GM19452 (cell line): ENCODE measurements at regions not wholly inside any gene's neighbourhood (a gene's known extent, or its start where the extent isn't known, plus 50 kb on each side); places are given as distances from the start of the nearest gene placed in this dataset.

Source experiments
- ATAC-seq: cut with Tn5 transposase; IDR thresholded peaks from one replicate; pipeline ENCODE4 v1.9.1; 2021; ENCODE audit not compliant: unreplicated experiment

GRCh38 chr4:79034544-79034943 is 95.3 kb upstream of the PAQR3 start:
- no peak for ATAC-seq

- ATAC-seq = no peak
Observed at GRCh38 chr4:79030973-79031372, 91.7 kb upstream of the PAQR3 start.

DNA sequence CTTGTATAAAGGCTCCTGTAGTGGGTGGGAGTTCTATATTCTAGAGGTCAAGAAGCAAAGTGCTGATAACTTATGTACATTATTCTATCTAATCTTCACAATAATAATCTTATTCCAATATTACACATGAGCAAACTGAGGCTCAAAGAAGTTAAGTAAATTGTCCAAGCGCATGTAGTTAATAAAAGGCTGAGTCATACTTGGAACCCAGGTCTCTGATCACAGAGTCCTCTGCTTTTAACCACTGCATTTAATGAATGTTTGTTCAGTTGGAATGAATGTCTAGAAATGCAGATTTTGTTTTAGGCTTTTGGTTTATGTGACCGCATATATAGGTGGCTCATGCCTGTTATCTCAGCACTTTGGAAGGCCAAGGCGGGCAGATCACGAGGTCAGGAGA is 88.4 kb upstream of the PAQR3 start:
- no peak for ATAC-seq

GRCh38 chr4:79025170-79025569 is 85.9 kb upstream of the PAQR3 start:
- ATAC-seq = no peak

DNA sequence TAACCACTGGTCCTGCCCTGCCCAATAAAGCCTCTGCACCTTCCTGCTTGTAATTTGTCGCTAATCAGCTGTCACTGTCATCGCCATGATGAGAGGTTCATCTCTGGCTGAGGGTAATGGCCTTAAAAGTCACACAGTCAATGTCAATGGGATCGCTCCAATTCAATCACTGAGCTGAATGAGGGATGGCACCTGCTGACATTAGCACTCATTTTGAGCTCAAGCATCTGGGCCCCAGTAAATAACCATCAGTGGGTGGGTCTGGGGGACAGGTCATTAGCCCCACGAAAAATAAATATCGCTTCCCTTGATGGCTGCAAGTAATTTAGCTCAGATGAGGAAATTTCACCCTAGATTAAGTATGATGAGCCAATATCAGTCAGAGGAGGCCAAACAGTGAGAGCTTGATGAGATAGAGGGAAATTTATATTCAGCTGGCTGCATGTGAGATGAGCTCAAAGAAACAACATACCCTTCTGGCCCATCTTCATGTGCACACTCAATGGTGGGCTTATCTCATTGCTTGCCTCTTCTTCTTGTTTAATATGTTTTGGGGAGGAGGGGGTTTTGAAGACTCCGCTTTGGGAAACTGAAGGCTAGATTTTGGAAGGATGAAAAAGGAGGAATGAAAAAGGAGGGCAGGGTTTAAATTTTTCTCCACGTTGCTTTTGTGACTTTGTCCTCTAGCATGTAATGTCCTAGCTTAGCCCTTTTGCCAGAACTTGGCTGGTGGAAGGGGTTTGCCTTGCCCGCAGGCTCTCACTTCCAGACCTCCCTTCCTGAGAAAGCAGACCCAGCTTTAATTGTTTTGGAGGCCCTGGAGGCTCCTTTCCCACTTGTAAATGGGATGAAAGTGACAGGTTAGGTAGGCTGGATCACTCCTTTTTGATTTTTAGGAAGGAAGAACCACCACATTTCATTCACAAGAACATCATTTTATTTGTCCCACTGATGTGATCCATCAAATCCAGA is 84.8 kb upstream of the PAQR3 start:
- no peak for ATAC-seq

GRCh38 chr4:79022529-79022928 is 83.3 kb upstream of the PAQR3 start:
- ATAC-seq = no peak

GRCh38 chr4:79017481-79017880 is 78.2 kb upstream of the PAQR3 start:
- no peak for ATAC-seq

- no peak for ATAC-seq
Observed at GRCh38 chr4:79016878-79017277, 77.6 kb upstream of the PAQR3 start.

DNA sequence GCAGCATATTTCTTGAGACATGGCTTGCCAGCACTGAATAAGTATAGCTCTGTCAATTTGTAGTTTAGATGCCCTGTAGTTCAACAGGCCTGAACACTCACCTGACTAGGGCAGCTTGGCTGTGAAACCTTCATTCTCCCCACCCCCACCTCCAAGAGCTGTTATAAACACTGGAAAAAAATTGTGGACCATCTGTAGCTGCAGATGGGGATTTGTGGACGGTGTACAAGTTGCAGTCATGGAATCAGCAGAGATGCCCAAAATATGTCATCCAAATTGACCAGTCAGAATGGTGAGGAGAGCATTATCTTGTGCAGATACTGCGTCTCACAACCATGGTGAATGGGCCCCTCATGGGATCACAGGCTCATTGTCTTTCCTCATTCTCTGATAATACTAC is 76.2 kb upstream of the PAQR3 start:
- ATAC-seq = no peak

DNA sequence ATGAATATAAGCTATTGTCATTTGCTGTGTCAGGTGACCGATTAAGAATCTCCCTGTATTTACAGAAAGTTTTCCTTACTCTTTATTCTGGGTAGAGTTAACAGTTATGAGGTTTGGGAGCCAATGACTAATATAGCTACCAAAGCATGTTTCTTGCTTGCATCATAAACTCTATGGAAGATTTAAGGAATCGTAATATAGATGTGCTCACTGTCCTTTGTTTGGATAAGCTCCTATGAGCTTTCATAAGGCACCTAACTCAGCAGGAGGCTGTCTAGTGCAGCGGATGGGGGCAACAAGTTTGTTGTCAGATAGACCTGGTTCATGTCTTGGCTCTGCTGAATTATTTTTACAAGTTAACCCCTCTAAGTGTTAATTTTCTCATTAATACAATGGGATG is 75.0 kb upstream of the PAQR3 start:
- ATAC-seq = no peak

DNA sequence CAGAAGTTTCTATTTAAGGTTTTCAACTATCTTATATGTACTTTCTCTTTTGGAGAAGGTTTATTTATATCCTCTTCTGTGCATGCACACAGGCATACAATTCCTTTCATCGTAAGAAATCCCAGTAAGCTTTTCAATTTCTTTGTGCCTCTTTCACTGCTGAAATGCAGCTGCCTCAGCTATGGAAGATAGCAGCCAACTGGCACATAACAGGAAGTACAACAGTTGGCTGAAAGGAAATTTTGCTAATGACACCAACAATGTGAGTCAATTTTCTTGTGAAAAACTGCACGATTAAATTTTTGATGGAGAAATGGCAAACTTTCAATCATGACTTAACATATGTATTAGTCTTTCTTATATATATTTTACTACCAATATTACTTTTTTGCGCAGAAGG is 74.5 kb upstream of the PAQR3 start:
- ATAC-seq = no peak

DNA sequence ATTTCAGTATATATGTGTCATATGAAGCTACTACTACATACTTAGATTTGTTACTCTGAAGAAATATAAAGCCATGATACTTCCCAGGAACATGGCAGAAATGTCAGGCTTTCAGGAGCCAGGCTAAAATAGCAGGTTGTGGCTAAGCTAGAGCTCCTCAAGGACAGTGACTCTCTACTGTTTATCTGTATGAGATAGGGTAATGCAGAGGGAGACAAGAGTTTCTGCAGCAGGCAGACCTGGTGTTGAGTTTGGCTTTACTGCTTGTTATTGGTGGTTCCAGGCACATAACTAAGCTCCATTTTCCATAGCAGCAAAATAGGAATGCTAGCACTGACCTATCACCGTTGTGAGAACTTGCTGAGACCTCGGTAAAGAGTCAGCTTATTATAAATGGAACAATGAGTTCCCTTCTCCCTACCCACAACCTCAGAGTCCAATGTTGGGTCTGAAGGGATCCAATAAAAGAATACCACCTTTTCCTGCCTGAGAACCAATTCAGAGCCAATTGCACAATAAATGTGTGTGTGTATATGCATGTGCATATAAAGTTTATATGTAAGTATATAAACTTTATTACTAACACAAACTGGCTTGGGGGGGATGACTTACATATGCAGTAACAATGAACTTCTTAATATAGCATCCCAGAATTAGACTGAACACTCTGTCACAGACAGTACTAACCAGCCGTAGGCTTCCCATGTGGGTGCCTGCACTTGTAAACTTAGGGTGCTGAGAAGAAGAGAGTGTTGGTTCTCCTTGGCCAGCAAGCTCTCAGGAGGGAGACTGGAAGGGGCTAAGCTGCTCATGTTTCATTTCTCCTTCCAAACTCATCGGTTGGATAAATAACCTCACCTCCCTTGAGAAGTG is 51.9 kb upstream of the PAQR3 start:
- ATAC-seq = no peak

- no peak for ATAC-seq
Observed at GRCh38 chr4:78989697-78990270, 50.5 kb upstream of the PAQR3 start.
